ENCODE measurements at regions not wholly inside any gene's neighbourhood (a gene's known extent, or its start where the extent isn't known, plus 50 kb on each side); places are given as distances from the start of the nearest gene placed in this dataset.
A peak's percentile ranks its signal among the peaks of the same experiment; 100 is the strongest.

DNA sequence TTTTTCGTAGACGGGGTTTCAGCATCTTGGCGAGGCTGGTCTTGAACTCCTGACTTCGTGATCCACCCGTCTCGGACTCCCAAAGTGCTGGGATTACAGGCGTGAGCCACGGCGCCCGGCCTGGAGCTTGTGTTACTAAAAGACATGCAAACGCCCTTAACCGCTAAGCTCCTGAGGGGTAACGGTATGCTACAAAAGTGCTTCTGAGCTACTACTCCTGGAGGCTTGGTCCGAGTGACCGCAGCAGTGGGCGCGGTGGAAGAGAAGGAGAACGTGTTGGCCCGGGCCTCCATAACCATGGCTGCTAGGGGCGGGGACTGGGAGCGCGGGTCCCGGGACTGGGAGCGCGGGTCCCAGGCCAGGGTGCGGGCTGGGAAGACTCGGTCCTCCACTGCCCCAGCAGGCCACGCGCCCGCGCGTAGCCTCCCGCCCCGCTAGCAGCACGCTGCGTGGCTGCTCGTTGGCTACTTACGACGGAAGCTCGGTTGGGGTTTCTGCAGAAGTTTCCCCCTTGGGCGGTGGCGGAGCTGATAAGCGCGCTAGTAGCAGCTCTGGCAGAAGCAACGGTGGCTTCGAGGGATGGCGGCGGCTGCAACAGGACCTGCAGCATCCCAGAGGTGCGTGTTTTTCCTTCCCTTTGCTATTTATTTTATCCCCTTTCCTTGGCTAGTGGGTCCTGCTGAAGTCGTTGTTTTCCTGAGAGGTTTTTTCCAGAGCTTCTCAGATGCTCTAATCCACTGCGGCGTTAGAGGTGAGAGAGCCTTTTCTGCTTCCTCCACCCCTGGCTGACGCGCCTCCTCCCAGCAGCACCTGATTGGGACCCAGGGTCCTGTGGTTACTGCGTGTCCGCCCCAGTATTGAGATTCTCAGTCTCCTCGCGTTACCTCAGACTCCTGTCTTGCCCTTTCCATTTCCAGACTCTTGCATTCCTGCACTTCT is 69.2 kb upstream of the CCDC180 start:
- CTCF ChIA-PET = interaction anchor here (0.5 to 1.1 kb wide), 4 partner anchors 11 to 481 kb away, joined by 3 to 4 read pairs (median 4); no protein-coding TSS in a partner anchor
- Histone ChIP-seq H3K36me3 (ENCODE audit: control insufficient read depth in 2 of 2, insufficient read depth in 1 of 2, low read length in 2 of 2) (peaks cover 0 to 3% of the 10 kb centered on the region in 2 experiments; a peak in 1 of 3 replicates), H3K27ac (ENCODE audit: extremely low read depth, low read depth, low read length) (peak overlapping the region; percentile 89), H3K9me3 (ENCODE audit: control insufficient read depth, insufficient read depth, low read depth, low read length) (no peaks in the 10 kb centered on the region), H3K4me1 (ENCODE audit: control insufficient read depth, insufficient read depth, low read length) (0 out of 2 replicates have a peak, but pooled peaks cover 5% of the 10 kb centered on the region), H3K4me3 (ENCODE audit: low read depth, low read length) (peak overlapping the region; percentile 66)
- POLR2A ChIA-PET = interaction anchor here (0.6 to 2.2 kb wide), 10 partner anchors 9 to 461 kb away, joined by 3 to 19 read pairs (median 5); partner anchors contain the start of genes CTSV, NCBP1, TSTD2 and ZNF510
- TF ChIP-seq ZNF501 (tag by site-specific recombination; IDR thresholded peaks at IDR 0.05) (0 out of 2 replicates have a peak, but pooled peaks have one; percentile 53), KLF8 (tag by site-specific recombination; IDR thresholded peaks at IDR 0.05) (peak; percentile 50), ZNF391 (tag by site-specific recombination; IDR thresholded peaks at IDR 0.05; ENCODE audit: borderline replicate concordance, low read depth) (peak; percentile 72; the same call in 1 of the 2 replicates), GLI4 (tag by site-specific recombination; IDR thresholded peaks at IDR 0.05) (no peak), SP7 (tag by site-specific recombination; IDR thresholded peaks at IDR 0.05) (peak; percentile 46; the same call in 1 of the 2 replicates), ZNF561 (tag by site-specific recombination; IDR thresholded peaks at IDR 0.05; ENCODE audit: borderline replicate concordance) (peak; percentile 94), PRDM4 (tag by site-specific recombination; IDR thresholded peaks at IDR 0.05) (peak; percentile 23; the same call in 1 of the 2 replicates), ZNF660 (tag by site-specific recombination; IDR thresholded peaks at IDR 0.05) (peak; percentile 46; the same call in 1 of the 2 replicates), ZNF112 (tag by site-specific recombination; IDR thresholded peaks at IDR 0.05) (no peak), ZNF366 (tag by site-specific recombination; conservative IDR thresholded peaks at IDR 0.05) (0 out of 2 replicates have a peak, but pooled peaks have one; percentile 17), ZNF2 (tag by site-specific recombination; IDR thresholded peaks at IDR 0.05) (peak; percentile 44; the same call in 1 of the 2 replicates), ZBTB48 (tag by site-specific recombination; IDR thresholded peaks at IDR 0.05) (peak; percentile 53; the same call in 1 of the 2 replicates), ZNF76 (tag by site-specific recombination; IDR thresholded peaks at IDR 0.05; ENCODE audit: borderline replicate concordance, low read depth) (peak; percentile 95), EGR2 (tag by site-specific recombination; IDR thresholded peaks at IDR 0.05; ENCODE audit: low read depth) (no peak), ZNF843 (tag by site-specific recombination; IDR thresholded peaks at IDR 0.05) (peak; percentile 52; the same call in 1 of the 2 replicates), ZBTB8A (tag by site-specific recombination; IDR thresholded peaks at IDR 0.05) (0 out of 2 replicates have a peak, but pooled peaks have one; percentile 8), ZBTB10 (tag by site-specific recombination; IDR thresholded peaks at IDR 0.05) (peak; percentile 90), ZFHX2 (tag by site-specific recombination; conservative IDR thresholded peaks at IDR 0.05) (0 out of 2 replicates have a peak, but pooled peaks have one; percentile 11), SP2 (tag by site-specific recombination; IDR thresholded peaks at IDR 0.05) (peak; percentile 79), ZBTB20 (tag by site-specific recombination; IDR thresholded peaks at IDR 0.05) (peak; percentile 79; the same call in 1 of the 2 replicates), OSR2 (tag by site-specific recombination; IDR thresholded peaks at IDR 0.05) (peak; percentile 97), ZNF274 (IDR thresholded peaks at IDR 0.05; ENCODE audit: low read length) (no peak), ZNF274 (tag by site-specific recombination; IDR thresholded peaks at IDR 0.05; ENCODE audit: borderline replicate concordance) (no peak), MEIS1 (CRISPR knock-in tag; IDR thresholded peaks at IDR 0.05; ENCODE audit: borderline replicate concordance) (0 out of 2 replicates have a peak, but pooled peaks have one; percentile 20), ZNF341 (tag by site-specific recombination; IDR thresholded peaks at IDR 0.05; ENCODE audit: low read depth) (0 out of 2 replicates have a peak, but pooled peaks have one; percentile 28), ZFP69B (tag by site-specific recombination; IDR thresholded peaks at IDR 0.05) (peak; percentile 28; the same call in 1 of the 2 replicates), KLF9 (tag by site-specific recombination; IDR thresholded peaks at IDR 0.05; ENCODE audit: low read depth) (peak; percentile 41; the same call in 1 of the 2 replicates), ZNF394 (tag by site-specific recombination; IDR thresholded peaks at IDR 0.05; ENCODE audit: borderline replicate concordance) (peak; percentile 67; the same call in 1 of the 2 replicates), ZNF747 (tag by site-specific recombination; IDR thresholded peaks at IDR 0.05) (no peak)
- TF ChIP-seq, protein P1, sequence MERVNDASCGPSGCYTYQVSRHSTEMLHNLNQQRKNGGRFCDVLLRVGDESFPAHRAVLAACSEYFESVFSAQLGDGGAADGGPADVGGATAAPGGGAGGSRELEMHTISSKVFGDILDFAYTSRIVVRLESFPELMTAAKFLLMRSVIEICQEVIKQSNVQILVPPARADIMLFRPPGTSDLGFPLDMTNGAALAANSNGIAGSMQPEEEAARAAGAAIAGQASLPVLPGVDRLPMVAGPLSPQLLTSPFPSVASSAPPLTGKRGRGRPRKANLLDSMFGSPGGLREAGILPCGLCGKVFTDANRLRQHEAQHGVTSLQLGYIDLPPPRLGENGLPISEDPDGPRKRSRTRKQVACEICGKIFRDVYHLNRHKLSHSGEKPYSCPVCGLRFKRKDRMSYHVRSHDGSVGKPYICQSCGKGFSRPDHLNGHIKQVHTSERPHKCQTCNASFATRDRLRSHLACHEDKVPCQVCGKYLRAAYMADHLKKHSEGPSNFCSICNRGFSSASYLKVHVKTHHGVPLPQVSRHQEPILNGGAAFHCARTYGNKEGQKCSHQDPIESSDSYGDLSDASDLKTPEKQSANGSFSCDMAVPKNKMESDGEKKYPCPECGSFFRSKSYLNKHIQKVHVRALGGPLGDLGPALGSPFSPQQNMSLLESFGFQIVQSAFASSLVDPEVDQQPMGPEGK (tag by site-specific recombination; IDR thresholded peaks at IDR 0.05) = peak; percentile 64; the same call in 1 of the 2 replicates
